ENCODE measurements at regions not wholly inside any gene's neighbourhood (a gene's known extent, or its start where the extent isn't known, plus 50 kb on each side); places are given as distances from the start of the nearest gene placed in this dataset.

DNA sequence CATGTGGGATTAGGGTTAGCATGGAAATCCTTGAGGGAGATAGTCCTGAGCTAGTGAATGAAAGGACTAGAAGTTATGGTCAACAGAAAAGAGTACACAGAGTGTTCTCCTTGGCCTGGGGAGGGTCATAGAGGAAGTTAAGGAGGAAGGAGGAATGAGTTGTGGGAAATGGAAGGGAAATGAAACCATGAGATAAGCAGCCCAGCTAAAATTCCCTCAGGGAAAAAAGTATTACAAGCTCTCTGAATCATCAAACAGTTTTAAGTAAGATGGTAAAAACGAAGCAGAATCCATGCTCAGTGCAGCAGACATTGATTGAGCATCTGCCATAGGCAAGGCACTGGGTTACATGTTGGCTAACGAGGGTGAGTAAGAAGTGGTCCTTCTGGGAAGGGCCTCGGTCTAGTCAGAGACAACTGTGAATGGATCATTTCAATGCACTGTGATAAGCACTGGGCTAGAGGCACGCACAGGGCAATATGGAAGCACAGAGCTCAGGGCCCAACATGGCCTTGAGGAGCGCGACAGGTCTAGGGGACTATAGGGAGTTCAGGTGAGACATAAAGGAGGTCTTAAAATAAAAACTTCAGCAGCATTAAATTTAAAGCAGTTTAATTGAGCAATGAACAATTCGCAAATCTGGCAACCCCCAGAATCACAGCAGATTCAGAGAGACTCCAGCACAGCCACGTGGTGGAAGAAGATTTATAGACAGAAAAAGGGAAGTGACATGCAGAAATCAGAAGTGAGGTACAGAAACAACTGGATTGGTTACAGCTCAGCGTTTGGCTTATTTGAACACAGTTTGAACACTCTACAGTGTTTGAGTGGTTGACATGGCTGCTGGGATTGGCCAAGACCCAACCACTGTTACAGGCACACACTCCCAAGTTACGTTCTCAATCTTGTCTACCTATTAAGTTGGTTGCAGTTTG lies 219.5 kb downstream of the HLX start:
- DNase-seq (ENCODE audit: low read depth in 2 of 3, low spot score in 2 of 3): peak in 2 of 3 donors; percentile 50 to 81

DNA sequence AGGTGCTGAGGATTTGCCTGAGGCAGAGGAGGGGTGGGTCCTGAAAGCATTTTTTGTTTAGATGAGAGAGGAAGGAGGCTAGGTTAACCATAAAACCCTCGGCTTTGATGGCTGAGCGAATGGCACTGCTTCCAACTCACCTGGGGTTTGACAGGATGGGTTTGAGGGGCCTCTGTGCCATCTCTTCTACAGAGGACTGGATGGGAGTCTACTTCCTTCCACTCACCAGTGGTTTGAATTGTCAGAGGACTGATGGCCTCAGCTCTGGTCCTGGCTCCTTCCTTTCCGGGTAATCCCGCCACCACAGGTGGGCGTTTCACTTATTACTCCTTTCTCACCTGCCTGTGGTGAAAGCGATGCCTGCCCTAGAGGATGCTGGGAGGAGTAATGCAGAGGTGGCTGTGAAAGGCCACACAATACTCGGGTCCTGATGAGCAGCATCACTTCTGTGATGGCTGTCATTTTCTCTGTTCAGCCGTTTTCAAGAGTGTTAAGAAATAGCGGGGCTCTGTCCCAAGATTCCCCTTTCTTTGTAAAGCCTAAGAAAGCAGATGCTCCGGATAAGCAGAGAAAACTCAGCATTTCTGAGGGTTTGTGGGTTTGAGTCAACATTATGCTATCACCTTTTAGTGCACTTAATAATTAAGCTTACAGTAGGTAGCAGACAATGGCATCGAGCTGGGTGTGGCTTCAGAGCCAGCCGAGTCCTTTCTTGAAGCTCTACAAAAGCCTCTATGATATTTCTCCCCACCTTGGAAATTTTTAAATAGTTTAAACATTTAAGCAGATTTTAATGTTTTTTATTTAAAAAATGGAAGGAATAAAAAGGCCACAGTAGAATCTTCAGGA lies 220.7 kb downstream of the HLX start:
- no peak for DNase-seq (ENCODE audit: low read depth in 2 of 3, low spot score in 2 of 3)

DNA sequence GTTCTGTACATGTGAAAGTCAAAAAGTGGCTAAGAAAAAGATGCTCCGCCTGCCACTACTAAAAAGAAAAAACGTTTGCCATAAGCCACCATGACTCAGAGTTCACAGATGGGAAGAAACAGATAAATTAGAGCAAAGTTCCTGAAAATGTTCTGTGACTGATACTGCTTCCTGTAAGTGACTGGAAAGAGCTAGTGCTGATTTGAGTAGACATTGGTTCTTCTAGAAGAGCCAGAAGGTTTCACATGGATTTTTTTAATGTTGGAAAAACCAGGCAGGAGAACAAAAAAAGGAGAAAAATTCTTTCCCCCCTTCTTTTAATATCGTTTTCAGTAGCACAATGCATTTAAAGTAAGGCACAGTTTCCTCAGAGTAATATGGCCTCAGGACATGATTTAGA lies 221.4 kb downstream of the HLX start:
- DNase-seq (ENCODE audit: low read depth in 2 of 3, low spot score in 2 of 3): peak in 2 of 3 donors; percentile 61 to 72

DNA sequence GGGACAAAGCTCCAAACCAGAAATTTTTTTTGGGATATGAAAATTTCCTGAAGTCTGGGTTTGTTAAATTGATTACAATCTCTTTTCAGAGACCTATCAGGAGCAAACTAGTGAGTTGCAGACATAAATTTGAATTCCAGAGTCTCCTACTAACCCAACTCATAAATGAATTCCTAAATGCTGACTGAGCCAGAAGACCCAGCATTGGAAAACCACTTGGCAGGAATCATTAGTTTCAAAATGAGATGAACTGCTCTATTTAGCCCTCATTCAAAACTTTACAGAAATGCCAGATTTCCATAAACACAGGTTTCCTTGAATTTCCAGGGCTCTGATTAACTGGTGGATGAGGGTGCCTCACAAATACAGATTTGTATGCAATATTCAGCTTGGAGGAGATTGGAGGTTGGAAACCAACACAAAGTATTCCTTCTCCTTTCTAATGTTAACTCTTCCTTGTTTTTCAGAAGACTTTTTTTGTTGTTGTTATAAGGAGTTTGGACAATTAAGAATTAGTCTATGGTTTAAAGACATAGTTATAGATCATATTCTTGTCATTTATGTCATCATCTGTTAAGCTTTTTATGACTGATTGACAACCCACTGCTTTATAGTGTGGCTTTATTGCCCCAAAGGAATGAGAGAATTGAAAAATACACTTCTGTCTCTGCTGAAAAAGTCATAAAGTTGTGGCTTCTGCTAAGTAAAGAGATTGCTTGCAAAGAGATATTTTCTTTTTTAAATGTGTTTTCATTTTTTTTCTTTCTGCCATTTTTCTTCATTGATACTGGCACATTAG lies 222.8 kb downstream of the HLX start:
- DNase-seq (ENCODE audit: low read depth in 2 of 3, low spot score in 2 of 3): no peak

DNA sequence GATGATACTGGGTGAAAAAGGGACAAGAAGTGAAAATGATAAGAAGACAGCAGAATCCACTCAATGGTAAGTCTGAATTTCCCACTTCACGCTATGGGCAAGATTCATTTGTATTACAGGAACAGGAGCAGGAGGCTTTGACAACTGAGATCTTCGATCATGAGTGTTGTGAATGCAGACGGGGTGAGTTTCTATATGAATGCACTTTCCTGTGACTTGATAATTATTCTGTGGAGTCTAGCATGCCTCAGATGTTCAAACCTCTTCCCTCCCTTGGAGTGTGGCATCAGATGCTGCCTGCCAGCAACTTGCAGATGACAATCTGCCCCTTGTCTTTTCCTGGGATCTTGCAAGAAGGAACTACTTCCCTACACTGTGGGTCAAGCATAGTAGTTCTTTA lies 225.4 kb downstream of the HLX start:
- DNase-seq (ENCODE audit: low read depth in 2 of 3, low spot score in 2 of 3): no peak

DNA sequence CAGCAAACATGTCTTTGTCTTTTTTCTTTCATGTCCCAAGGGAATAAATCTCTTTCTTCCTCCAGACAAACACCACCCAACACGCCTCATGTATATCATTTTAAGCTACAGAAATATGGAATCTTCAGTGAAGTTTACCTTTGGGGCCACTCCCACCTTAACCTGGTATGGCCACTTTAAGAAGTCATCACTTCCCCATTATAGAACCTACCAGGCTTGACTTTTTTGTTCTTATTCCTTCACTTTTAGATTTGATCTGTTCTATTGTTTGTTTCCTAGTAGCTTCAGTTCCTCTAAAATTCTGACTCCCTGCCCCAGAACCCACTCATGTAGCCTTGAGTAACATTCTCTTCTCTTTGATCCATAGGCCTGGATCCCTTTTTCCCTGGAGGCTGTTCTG lies 226.3 kb downstream of the HLX start:
- DNase-seq (ENCODE audit: low read depth in 2 of 3, low spot score in 2 of 3): no peak

DNA sequence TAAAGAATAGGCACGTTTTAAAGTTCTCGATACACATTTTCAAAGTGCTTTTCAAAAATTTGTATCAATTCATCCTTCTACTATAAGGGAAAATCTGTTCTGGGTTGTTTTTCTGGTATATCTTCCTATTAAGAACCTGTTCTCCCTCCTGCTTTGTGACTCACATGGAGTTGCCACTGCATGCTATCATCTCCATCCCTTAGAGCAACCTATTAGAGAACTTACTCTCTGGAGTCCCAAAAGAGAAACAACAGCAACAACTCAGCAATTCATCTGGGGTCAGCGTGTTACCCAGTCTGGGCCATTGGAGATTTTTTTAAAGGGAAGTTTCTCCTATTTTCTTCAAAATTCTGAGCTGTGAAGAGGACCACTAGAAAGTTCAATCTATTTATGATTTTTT lies 227.4 kb downstream of the HLX start:
- no peak for DNase-seq (ENCODE audit: low read depth in 2 of 3, low spot score in 2 of 3)

DNA sequence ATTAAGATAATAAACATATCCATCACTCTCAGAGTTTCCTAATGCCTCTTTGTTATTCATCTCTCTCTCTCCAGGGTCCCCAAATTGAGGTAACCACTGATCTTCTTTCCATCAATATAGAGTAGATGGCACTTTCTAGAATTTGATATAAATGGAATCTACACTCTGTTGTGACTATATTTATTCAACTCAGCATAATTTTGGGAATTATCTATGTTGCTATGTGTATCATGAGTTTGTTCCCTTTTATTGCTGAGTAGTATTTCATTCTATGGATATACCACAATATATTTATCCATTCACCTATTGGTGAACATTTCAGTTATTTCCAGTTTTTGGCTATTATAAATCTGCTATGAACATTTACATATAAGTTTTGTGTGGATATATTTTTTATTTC lies 230.7 kb downstream of the HLX start:
- no peak for DNase-seq (ENCODE audit: low read depth in 2 of 3, low spot score in 2 of 3)

DNA sequence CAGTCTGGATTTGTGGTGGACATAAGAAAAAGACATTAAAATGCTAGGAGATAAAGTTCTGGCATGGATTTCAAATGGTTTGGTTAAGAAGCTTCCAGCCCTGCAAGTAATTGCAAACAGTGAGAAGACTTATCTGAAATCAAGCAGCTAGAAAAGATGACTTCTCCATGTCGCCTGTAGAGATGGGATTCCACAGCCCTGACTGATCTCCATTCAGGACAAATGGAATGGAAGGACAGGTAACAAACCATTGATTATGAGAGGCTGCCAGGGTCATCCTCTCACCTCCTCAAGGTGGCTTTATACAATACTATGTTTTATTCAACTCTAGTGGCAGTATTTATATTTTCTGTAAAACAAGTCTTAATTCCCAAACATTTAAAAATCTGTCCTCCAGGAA lies 237.9 kb downstream of the HLX start:
- no peak for DNase-seq (ENCODE audit: low read depth in 2 of 3, low spot score in 2 of 3)

DNA sequence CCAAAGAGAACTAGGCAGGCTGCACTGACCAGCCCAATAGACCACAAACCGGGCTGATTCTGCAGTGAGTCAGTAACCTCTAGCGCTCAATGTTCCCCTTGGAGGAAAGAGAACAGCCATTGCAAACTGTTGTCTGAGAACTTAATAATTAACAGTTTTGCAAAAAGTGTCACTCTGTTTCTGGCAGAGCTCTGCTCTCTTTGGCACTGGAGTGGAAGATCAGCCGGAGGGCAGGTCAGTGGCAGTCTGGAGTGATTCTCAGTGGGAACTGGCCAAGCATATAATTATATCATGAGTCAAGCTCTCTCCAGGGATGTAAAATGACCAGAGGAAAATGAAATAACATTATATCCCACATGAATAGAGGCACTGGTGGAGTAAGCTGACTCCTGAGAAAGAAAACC lies 238.3 kb downstream of the HLX start:
- DNase-seq (ENCODE audit: low read depth in 2 of 3, low spot score in 2 of 3): no peak

DNA sequence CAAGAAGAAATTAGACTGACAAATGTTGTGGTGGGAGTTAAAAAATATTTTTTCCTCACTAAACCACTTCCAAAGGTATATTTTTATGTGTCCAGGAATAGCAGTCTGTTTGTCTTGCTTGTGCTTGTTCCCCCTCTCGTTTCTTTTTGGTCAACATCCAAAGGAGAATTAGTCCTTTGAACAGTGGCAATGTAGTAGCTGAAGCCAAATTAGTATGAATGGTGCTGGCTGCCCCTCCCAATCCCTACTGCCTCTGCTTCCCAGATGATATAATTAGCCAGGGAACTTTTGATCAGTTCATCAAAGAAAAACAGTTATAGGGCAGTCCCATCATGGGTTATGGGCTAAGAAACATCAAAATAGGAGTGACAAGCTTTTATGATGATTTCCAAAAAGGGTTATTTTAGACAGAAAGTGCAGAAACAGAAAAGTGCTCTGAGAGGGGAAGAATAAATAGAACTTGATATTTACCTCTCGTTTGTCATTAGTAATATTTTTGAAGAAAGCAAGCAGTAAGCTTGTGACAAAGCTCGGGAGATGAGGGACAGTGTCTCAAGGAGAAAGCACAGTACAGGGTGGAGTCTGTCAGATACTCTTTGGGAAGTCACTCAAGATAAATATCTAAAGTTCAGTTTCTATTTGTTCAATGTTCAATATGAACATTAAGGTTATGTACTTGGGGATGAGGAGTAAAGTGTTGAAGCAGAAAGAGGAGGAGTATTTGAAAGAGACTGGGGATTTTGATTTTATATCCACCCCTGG lies 239.1 kb downstream of the HLX start:
- no peak for DNase-seq (ENCODE audit: low read depth in 2 of 3, low spot score in 2 of 3)

DNA sequence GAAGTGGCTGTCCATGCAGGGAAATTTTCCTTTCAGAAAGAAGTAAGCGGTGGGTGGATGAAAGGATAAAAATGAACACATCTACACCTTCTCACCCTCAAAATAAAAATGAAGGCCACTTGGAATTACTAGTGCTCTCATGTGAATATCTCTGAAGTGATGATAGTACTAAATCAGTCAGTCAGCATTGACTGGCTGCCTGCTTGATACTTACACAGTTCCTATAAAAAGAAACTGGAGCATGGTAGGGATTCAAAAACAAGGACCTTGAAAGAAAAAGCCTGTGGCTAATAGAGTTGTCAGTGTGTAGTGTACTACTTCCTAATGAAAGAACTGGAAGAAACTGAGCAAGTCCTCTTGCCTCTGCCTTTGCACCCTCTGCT lies 239.7 kb downstream of the HLX start:
- DNase-seq (ENCODE audit: low read depth in 2 of 3, low spot score in 2 of 3): no peak

DNA sequence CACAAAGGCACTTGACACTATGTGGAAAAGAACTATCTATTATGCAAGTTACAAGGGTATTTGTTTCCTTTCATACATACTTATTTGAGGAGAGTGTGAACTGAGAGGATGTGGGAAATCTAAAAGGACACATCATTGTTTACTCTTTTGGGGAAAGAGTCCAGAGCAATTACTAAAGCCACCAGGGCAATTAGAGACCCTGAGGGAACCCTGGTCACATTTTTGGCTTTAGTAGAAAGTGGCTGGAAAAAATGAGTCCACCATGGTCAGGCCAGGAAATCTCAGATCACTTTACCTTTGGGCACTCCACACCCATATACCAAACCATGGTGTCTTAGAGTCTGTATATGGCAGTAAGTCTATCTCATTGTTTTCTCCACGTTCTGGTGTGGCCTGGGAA lies 243.3 kb downstream of the HLX start:
- no peak for DNase-seq (ENCODE audit: low read depth in 2 of 3, low spot score in 2 of 3)

DNA sequence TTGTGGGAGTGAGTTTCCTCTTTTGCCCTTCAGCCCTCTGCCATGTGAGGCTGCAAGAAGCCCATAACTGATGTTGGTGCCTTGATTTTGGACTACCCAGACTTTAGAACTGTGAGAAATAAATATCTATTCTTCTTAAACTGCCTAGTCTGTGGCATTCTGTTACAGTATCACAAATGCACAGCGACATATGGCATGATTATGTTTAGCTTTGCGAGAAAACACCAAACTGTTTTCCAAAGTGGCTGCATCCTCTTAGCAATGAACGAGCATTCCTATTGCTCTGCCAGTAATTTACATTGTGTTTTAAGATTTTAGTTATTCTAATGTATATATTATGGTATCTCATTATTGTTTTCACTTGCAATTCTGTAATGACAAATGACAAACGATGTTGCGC lies 246.7 kb downstream of the HLX start:
- DNase-seq (ENCODE audit: low read depth in 2 of 3, low spot score in 2 of 3): no peak

DNA sequence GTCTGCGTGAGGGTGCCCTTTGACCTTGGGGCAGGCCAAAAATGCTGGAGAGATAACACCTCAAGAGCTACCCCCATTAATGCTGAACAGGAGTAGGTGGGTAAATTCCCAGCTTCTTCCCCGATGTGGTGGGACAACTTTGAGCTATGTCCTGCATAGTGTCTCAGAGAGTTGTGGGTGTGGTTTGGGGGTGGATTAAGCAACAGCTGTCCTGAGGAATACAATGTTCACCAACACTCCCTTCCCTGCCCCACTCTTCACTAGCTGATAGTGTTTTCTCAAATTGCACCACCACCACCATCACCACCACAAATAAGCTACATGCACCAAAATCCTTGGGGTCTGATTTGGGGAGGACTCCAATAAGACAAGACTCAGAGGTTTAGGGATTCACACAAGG lies 258.4 kb downstream of the HLX start:
- no peak for DNase-seq (ENCODE audit: low read depth in 2 of 3, low spot score in 2 of 3)

DNA sequence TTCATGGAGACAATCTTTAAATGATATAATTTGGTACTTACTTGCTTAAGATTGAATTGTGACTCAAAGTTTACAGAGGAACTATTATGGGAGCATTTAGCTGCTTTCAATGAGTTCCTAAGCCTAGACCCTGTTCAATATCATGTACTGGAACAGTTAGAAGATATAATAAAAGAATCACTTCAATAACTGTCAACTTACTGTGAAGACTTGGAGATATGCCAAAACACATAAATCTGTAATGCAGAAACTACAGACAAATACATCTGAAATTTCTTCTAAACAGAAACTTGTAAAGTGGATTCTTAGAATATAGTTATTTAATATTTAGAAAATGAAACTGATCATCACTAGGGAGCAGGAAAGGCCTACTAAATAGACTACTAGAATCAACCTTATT lies 259.3 kb downstream of the HLX start:
- peak in 1 of 3 donors; percentile 31 for DNase-seq (ENCODE audit: low read depth in 2 of 3, low spot score in 2 of 3)

DNA sequence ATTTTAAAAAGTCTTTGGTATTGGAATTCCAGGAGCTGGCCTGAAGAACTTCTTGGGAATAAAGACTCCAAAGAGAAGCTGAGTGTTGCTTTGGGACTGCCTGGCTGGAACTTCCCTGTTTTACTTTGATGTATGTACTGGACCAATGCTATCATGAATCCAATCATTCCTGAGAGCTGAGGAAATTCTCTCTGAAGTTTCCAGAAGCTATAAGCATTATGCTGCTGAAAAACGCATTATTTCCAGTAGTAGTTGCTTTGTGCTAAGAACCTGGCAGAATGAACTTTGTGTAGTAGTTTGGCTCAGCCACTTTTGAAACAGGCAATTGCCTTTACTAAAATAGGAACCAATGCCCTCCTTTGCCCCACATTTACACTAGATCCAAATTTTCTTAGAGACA lies 260.7 kb downstream of the HLX start:
- no peak for DNase-seq (ENCODE audit: low read depth in 2 of 3, low spot score in 2 of 3)

DNA sequence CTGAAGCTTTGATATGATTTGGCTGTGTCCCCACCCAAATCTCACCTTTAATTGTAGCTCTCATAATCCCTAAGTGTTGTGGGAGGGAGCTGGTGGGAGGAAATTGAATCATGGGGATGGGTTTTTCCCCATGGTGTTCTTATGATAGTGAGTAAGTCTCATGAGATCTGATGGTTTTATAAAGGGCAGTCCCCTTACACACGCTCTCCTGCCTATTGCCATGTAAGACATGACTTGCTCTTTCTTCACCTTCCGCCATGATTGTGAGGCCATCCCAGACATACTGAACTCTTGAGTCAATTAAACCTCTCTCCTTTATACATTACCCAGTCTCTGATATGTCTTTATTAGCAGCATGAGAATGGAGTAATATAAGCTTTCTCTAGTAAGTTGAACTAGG lies 261.9 kb downstream of the HLX start:
- DNase-seq (ENCODE audit: low read depth in 2 of 3, low spot score in 2 of 3): no peak

DNA sequence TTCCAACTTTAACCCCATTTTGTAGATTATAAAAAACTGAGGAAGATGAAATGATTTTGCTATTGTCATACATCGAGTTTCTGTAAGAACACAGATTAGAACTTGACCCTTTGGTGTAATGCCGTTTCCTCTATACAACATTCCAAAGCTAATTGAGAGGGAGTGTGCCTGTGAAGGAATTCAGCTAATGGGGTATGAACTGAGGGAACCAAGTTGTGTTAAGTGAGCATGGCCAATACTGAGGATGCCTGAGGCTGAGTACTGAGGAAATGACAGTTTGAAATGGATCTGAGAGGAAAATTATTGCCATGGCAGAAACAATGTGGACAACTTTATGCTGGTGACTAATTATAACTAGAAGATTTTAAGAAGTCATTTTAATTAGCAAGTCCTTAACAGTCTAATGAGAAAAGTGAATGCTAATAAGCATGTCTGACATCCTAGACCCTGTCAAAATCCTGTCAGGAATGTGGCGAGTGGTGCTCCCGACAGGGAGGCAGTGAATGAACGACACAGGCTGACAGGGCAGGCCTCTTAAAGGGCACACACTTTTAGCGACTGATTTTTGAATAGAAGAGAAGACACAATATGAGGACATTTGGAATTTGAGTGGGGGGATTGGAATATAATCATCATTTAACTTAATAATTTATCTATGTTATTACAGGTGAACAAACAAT lies 262.5 kb downstream of the HLX start:
- DNase-seq (ENCODE audit: low read depth in 2 of 3, low spot score in 2 of 3): no peak

DNA sequence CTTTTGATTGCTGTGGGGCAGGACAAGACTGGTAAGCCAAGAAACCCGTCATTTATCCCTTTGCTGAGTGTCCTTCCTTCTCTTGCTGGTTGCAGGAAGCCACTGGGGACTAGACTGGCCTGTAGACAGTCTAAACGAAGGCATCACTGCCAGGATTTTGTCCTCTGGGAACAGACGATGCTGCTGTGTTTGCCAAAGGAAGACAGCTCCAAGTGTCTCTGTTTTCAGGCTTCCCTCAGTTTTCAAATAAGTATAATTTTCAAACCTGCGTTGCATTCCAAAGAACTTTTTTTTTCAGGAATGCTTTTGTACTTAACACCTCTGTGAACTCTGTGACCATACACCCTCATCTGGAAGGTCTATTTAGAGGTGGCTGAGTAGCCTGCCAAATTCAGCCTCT lies 269.4 kb downstream of the HLX start:
- no peak for DNase-seq (ENCODE audit: low read depth in 2 of 3, low spot score in 2 of 3)
